ENCODE measurements at regions not wholly inside any gene's neighbourhood (a gene's known extent, or its start where the extent isn't known, plus 50 kb on each side); places are given as distances from the start of the nearest gene placed in this dataset.

- Histone ChIP-seq H4K8ac (replicated peaks; ENCODE audit: insufficient read length, low read depth, low read length) (no peak overlapping the region), H2AK5ac (ENCODE audit: insufficient read length, low read length) (no peak overlapping the region), H4K20me1 (ENCODE audit: control insufficient read depth, insufficient read depth, insufficient read length) (no peaks in the 10 kb centered on the region), H3K23ac (ENCODE audit: insufficient read length, low read depth, low read length) (no peak overlapping the region), H3K18ac (ENCODE audit: insufficient read length, low read depth, low read length) (no peak overlapping the region), H3K79me1 (ENCODE audit: insufficient read depth, low read depth, low read length, poor library complexity, severe bottlenecking) (no peaks in the 10 kb centered on the region), H2BK120ac (ENCODE audit: low read depth, low read length, poor library complexity, severe bottlenecking) (no peak overlapping the region), H3K9me3 (ENCODE audit: control insufficient read depth, low read depth, low read length) (no peaks in the 10 kb centered on the region), H3K4me2 (ENCODE audit: insufficient read depth, insufficient read length, low read length) (no peak overlapping the region), H2BK12ac (ENCODE audit: insufficient read length, low read depth, low read length) (no peak overlapping the region), H2BK15ac (ENCODE audit: low read depth, low read length) (no peak overlapping the region), H4K5ac (ENCODE audit: insufficient read length, low read depth, low read length) (no peak overlapping the region), H2AFZ (ENCODE audit: low read length) (no peak overlapping the region), H3K27ac (ENCODE audit: insufficient read length, low read depth, low read length) (no peak overlapping the region), H3K23me2 (ENCODE audit: insufficient read length, low read depth, low read length, poor library complexity, severe bottlenecking) (no peaks in the 10 kb centered on the region), H2BK20ac (ENCODE audit: low read depth, low read length, poor library complexity, severe bottlenecking) (no peak overlapping the region), H4K91ac (ENCODE audit: insufficient read length, low read depth, low read length) (no peak overlapping the region), H2BK5ac (ENCODE audit: insufficient read length, low read length) (no peak overlapping the region), H3K4me1 (ENCODE audit: insufficient read depth, low read length) (peaks cover 2% of the 10 kb centered on the region; the same call in 1 of the 2 replicates), H3K56ac (ENCODE audit: insufficient read length, low read depth, low read length) (no peak overlapping the region), H3T11ph (ENCODE audit: low read length) (no peak overlapping the region), H3K4ac (ENCODE audit: low read depth, low read length) (no peak overlapping the region), H3K9ac (ENCODE audit: extremely low read depth, insufficient read length, low read length) (no peak overlapping the region), H3K14ac (ENCODE audit: insufficient read depth, low read length) (no peak overlapping the region), H3K79me2 (ENCODE audit: insufficient read depth, low read length) (no peaks in the 10 kb centered on the region), H3K27me3 (ENCODE audit: insufficient read depth, low read length) (no peaks in the 10 kb centered on the region)
- H3K27me3 Mint-ChIP-seq (ENCODE audit: low read depth) = no peaks in the 10 kb centered on the region; the same call in 1 of the 2 replicates
- no peak overlapping the region for H3K4me3 Mint-ChIP-seq
- H3K4me1 Mint-ChIP-seq = peaks cover 19 to 20% of the 10 kb centered on the region in 2 experiments
- H3K27ac Mint-ChIP-seq = no peak overlapping the region; a peak in 1 of 7 replicates
- H3K9me3 Mint-ChIP-seq = no peaks in the 10 kb centered on the region
- no peaks in the 10 kb centered on the region for H3K36me3 Mint-ChIP-seq (ENCODE audit: insufficient read depth in 1 of 3, low read depth in 3 of 3)
- DNase-seq = no peak
- no peak for TF ChIP-seq CTCF (conservative IDR thresholded peaks at IDR 0.05)
- no CpG with 5 or more reads among the region's 1 CpG for WGBS (ENCODE audit: extremely low coverage, insufficient read length, low lambda C conversion rate)
Observed at GRCh38 chr1:185400052-185400451, 83.0 kb upstream of the IVNS1ABP start.

All from H9 (cell line).